HG03520 (cell line): ENCODE measurements at regions not wholly inside any gene's neighbourhood (a gene's known extent, or its start where the extent isn't known, plus 50 kb on each side); places are given as distances from the start of the nearest gene placed in this dataset.

Experiments
- ATAC-seq: cut with Tn5 transposase; IDR thresholded peaks from one replicate; pipeline ENCODE4 v1.9.1; 2021; ENCODE audit warnings: mild to moderate bottlenecking, moderate library complexity; ENCODE audit not compliant: unreplicated experiment

GRCh38 chr12:59927032-59927431 lies 331.2 kb downstream of the SLC16A7 start:
- ATAC-seq, result no peak

DNA sequence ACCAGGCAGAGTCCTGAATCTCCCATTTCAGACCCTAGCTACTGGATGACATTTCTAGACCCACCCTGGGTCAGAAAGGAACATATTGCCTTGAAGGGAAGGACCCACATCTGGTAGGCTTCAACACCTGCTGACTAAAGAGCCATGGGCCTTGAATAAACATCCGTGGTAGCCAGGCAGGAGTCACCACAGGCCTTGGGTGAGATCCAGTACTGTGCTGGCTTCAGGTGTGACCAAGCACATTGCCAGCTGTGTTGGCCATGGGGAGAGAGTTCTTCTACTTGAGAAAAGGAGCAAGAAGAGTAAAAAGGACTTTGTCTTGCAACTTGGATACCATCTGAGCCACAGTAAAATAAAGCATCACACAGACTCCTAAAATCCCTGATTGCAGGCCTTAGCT lies 332.6 kb downstream of the SLC16A7 start:
- no peak for ATAC-seq

GRCh38 chr12:59929110-59929509 lies 333.3 kb downstream of the SLC16A7 start:
- no peak for ATAC-seq

- no peak for ATAC-seq
These were observed 338.7 kb downstream of the SLC16A7 start for GRCh38 chr12:59934486-59934885.

GRCh38 chr12:59936534-59936933 lies 340.7 kb downstream of the SLC16A7 start:
- no peak for ATAC-seq

DNA sequence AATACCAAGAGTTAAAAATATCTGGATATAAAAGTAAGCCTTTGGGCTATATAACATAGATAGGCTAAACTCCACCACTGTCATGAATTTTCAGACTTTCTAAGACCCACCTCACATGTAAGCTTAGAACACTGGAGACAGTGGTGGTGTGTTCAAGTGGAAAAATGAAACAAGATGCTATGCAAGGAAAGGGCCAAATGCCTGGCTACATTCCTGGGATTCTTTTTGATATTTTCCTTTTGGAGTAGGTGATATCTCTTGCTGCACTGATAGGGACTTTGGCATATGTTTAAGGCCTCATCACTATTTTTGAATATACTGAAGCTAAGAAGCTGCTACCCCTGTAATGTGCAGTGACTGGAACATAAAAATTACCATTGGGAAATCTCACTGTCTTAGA lies 341.3 kb downstream of the SLC16A7 start:
- no peak for ATAC-seq

DNA sequence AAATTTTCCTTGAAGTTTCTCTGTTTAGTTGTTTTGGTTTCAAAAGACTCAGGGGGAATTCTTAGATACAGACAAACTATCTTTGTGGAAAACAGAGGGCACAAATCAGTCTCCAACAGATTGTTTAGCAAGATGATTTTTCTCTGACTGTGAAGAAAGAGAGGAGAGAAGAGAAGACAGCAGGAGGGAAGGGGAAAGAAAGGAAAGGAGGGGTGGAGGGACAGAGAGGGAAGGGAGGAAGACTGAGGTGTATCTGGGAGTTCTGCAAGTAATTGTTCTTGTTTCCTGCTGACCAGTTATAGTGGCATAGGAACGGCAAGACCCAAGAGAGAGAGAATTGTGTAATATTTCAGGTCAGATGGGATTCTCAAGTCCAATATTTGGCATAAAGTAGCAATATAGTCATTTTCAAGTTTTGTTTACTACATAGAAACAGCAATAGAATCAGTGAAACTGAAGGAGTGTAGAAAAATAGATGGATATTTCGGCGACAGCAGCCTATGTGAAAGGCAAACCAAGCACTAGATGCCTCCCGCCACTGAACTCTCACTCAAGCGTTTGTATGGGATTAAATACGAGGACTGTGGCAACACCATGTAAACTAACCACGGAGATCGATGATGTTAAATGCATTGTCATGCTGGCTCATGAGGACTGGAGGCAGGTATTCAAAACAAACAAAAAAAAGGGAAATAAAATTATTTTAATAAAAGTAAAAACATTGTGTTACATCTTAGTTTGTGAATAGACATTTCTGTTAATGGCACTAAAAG lies 342.5 kb downstream of the SLC16A7 start:
- no peak for ATAC-seq

- ATAC-seq, result no peak
These were observed 345.0 kb downstream of the SLC16A7 start for GRCh38 chr12:59940631-59941342.

DNA sequence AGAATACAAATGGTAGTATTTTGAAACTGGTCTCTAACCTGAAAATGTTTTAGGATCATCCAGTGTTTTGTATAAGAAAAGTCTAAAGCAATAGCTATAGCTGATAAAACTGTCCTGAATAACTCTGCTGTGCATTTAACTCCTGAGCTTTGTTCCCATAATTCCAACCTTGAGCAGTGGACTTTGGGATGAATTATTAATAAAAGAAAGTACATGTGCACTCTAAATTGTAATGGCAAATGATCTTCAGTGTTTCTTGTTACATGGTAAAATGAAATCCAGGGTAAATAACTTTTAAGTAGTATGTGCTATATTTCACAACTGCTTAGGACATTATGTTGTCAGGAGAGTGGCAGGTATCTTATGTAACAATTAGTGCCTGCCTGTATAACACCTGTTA lies 345.6 kb downstream of the SLC16A7 start:
- ATAC-seq, result no peak

DNA sequence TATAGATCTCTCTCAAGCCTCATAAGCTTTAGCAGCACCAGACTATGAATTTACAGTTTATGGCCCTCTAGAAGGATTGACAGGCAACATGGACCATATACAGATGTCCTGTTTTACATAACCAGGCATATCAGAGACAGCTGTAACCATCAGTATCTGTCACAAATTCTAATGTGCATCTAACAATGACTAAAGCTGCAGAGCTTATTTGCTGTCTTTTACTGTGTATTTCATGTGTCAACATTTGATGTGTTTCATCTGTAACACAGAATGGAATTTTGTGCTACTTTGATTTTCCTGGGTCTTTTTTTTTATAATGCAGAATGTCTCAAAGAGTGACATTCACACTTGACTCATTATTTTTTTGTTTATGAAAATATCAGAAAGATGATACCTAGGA lies 348.3 kb downstream of the SLC16A7 start:
- ATAC-seq, result no peak

DNA sequence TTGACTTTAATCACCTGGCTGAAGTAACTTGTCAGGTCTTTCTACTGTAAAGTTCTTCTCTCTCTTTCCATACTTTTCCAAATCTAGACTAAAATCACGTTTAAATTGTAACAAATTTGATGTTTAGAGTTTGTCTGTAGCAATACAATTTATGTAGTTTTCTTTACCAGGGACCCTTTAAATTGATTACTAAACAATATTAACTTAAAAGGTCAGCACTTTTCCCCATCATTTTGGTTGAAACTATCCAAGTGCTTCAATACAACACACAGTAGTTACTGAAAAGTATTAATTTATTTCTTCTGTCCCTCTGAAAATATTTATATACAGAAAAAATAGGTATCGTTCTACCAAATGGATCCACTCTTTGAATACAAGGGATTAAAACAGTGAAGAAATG lies 350.8 kb downstream of the SLC16A7 start:
- no peak for ATAC-seq

- no peak for ATAC-seq
These were observed 367.7 kb downstream of the SLC16A7 start for GRCh38 chr12:59963546-59963945.

DNA sequence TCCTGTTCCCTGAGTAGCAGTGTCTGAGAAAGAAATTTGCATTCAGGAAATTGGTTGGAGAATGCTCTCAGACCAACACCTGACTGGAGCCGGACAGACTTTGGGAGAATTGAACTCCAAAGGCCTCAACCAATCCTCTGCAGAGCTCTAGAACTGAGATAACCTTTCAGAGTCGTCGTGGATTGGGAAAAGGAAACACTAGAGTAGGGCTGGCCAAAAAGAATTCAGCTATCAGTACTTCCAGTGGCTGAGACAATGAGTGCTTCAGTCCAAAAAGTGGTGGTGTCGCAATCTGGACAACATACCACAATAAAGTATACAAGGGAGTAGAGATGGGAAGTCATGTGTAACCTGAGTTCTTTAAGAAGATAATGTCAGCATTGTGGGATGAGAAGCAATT lies 377.1 kb downstream of the SLC16A7 start:
- no peak for ATAC-seq

- ATAC-seq, result no peak
These were observed 377.7 kb downstream of the SLC16A7 start for GRCh38 chr12:59973515-59973914.

GRCh38 chr12:59977779-59978178 lies 381.9 kb downstream of the SLC16A7 start:
- no peak for ATAC-seq

DNA sequence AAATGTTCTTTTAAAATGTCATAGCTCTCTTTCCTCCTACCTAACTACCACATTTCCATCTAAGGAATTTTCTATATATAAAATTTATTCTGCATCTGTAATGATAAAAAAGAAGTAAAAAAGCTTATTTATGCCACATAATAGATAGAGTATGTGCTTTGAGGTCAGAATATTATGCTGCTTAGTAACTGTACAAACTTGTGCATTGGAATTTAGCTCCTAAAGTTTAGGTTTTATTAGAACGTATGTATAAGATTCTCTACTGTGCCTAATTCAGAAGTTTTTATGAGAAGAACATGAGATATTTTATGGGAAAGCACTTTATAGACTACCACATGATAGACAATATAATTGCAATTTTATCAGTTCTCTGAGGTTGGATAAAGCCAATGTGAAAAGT lies 384.6 kb downstream of the SLC16A7 start:
- no peak for ATAC-seq

GRCh38 chr12:59999291-59999690 lies 403.5 kb downstream of the SLC16A7 start:
- no peak for ATAC-seq

GRCh38 chr12:60010486-60010885 lies 414.7 kb downstream of the SLC16A7 start:
- no peak for ATAC-seq

DNA sequence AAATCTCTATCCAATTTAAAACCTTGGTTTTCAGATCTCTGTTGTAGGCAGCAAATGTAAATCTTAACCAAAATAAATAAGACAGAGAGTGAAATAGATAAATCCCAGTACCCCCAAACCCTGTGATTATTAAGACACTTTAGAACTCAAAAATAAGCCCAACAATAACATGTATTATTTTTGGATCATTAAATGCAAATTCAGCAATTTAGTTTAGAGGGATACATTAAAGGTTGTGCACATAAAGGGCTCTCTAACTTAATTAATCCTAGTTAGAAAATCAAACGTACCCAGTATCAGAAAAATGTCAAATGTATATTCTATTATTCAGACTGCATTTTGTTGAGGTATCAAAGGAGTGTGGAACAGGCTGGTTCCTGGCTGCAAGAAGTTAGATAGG lies 416.8 kb downstream of the SLC16A7 start:
- no peak for ATAC-seq

DNA sequence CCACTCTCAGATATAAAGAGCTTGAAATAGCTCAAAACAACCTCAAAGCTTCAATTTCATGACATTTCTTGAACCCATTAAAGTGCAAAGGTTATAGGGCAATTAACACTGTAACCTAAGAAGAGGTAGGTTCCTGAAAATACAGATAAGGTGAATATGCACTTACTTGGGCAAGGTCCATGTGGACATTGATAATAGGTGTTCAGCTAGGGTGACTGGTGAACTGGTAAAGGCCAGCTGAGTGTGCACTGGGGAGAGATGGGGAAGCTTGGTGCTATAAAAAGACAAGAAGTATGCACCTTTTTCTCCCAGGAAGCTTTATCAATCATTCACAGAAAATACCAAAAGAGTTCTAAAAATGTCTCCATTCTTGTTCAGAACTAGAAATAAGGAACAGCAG lies 418.6 kb downstream of the SLC16A7 start:
- no peak for ATAC-seq

GRCh38 chr12:60020068-60020467 lies 424.2 kb downstream of the SLC16A7 start:
- ATAC-seq, result no peak

- no peak for ATAC-seq
These were observed 425.4 kb downstream of the SLC16A7 start for GRCh38 chr12:60021235-60021634.

DNA sequence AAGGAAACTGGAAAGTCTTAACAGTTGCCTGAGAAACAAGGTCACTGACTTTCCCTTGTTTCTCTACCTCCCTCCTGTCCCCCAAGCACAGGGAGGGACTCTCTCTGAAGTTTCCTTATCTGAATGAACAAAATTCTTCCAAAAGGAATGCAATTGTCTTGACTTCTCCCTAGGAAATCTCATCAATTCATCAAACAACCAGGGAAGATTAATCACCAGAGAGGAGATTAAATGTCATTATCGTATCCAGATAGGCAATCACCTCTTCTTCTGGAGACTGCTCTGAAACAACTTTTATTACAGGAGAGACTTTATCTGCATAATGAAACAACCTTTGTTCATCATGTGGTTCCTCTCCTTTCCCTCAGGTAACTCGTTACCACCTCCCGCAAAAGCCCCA lies 431.4 kb downstream of the SLC16A7 start:
- no peak for ATAC-seq
